Body of pancreas (tissue), 4 donors: ENCODE measurements at regions not wholly inside any gene's neighbourhood (a gene's known extent, or its start where the extent isn't known, plus 50 kb on each side); places are given as distances from the start of the nearest gene placed in this dataset.

Experiments used
- CTCF ChIP-seq, 7 experiments: fragments of 450-650 bp in 4 of 7; fragments of 200-600 bp in 3 of 7; sonication (generic) in 3 of 7; IDR thresholded peaks; one replicate each; pipeline ENCODE4 v1.5.1; 2016 to 2019; ENCODE audit warnings: antibody characterized with exemption in 7 of 7
- POLR2A ChIP-seq, 3 donors: fragments of 450-650 bp; IDR thresholded peaks; one replicate each; pipeline ENCODE4 v1.6.1; 2016; ENCODE audit warnings: antibody characterized with exemption in 3 of 3, mild to moderate bottlenecking in 2 of 3

DNA sequence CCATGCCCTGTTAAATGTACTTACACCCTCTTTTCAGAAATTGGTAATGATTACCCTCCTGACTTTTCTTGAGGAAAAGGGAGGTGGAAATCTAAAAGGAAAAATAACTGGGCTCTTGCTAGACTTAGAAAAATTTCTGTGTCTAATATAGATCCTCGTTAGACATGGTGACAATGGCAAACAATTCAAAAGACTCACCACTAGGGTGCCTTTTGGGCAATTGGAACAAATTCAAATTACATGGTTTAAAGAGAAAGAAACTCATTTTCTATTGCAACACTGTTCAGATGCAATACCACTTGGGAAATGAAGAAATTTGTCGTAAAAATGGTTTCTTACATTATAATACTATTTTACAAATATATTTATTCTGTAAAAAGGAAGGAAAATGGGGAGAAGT is 950.1 kb downstream of the GRM8 start:
- TF ChIP-seq CTCF (IDR thresholded peaks at IDR 0.05) = no peak
- TF ChIP-seq POLR2A (IDR thresholded peaks at IDR 0.05) = no peak
